Activated naive CD8-positive, alpha-beta T cell treated with anti-CD3 and anti-CD28 coated beads, Interleukin-2, amount 10 ng/mL, durations not matched to agents 7 days and 5 days (primary cell): ENCODE measurements at regions not wholly inside any gene's neighbourhood (a gene's known extent, or its start where the extent isn't known, plus 50 kb on each side); places are given as distances from the start of the nearest gene placed in this dataset.
"Not testable (repeated sequence)": the region's sequence is repeated elsewhere in the genome, so short reads cannot be mapped to it uniquely, and the experiment has no call there.

Experiments
- ATAC-seq: fragments of 150-1000 bp; cut with Tn5 transposase; one replicate; pipeline ENCODE4 v1.10.0; 2021; ENCODE audit warnings: low read depth, moderate library complexity
- POLR2A ChIA-PET: fragments of 350-600 bp; sonication (Branson Sonifier 250); formaldehyde crosslinking; loops from one replicate; lab custom pipeline; 2021; ENCODE audit warnings: antibody characterized with exemption; lab: Charles Lee
- DNase-seq: peaks from one replicate; pipeline ENCODE4 v3.0.0; 2021
- H3K27ac Mint-ChIP-seq: one replicate; pipeline ENCODE4 v1.8.0; 2022; ENCODE audit warnings: mild to moderate bottlenecking, mixed read lengths
- H3K27me3 Mint-ChIP-seq: one replicate; pipeline ENCODE4 v1.8.0; 2022; ENCODE audit warnings: mild to moderate bottlenecking, moderate library complexity, mixed read lengths
- H3K36me3 Mint-ChIP-seq: one replicate; pipeline ENCODE4 v1.8.0; 2021; ENCODE audit warnings: mild to moderate bottlenecking, mixed read lengths
- H3K4me1 Mint-ChIP-seq: one replicate; pipeline ENCODE4 v1.8.0; 2021; ENCODE audit warnings: mixed read lengths
- H3K4me3 Mint-ChIP-seq: one replicate; pipeline ENCODE4 v1.8.0; 2022; ENCODE audit warnings: mild to moderate bottlenecking, moderate library complexity, mixed read lengths
- H3K9me3 Mint-ChIP-seq: one replicate; pipeline ENCODE4 v1.8.0; 2021; ENCODE audit warnings: mixed read lengths

DNA sequence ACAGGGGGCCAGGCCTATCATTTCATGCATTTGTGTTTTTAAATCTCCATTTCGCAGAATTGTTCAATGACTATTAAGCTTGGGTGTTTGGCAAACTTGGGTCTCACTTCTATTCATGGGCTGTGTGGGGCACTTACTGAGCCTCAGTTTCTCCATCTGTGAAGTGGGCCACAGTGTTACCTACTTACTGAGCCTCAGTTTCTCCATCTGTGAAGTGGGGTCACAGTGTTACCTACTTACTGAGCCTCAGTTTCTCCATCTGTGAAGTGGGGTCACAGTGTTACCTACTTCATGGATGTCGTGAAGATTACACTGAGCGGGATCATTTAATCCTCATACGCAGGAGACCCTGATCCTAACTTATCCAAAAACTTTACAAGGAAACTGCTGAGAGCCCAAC, 115.1 kb upstream of the STX18 start:
- DNase-seq (no peak), ATAC-seq (no peak)
- no peaks in the 10 kb centered on the region for H3K36me3 Mint-ChIP-seq
- no peak overlapping the region for H3K4me3 Mint-ChIP-seq
- no peaks in the 10 kb centered on the region for H3K9me3 Mint-ChIP-seq
- no peaks in the 10 kb centered on the region for H3K27me3 Mint-ChIP-seq
- no peaks in the 10 kb centered on the region for H3K4me1 Mint-ChIP-seq
- POLR2A ChIA-PET, result no interaction called here
- H3K27ac Mint-ChIP-seq, result no peak overlapping the region

DNA sequence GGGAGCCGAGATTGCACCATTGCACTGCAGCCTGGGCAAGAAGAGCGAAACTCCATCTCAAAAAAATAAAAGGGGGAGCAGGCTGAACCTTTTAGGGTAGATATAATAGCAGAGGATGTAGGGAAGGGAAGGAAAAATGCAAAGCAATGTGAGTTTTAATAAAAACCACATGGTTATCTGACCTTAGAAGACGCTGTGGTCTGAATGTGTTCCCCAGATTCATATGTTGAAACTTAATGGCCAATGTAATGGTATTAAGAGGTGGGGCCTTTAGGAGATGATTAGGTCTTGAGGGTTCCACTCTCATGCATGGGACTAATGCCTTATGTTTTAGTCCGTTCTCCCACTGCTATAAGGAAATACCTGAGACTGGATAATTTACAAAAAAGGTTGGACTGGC, 114.1 kb upstream of the STX18 start:
- DNase-seq (no peak), ATAC-seq (no peak)
- Mint-ChIP-seq H3K27me3 (no peaks in the 10 kb centered on the region), H3K9me3 (no peaks in the 10 kb centered on the region), H3K4me1 (no peaks in the 10 kb centered on the region), H3K36me3 (no peaks in the 10 kb centered on the region), H3K27ac (no peak overlapping the region), H3K4me3 (no peak overlapping the region)
- POLR2A ChIA-PET, result no interaction called here

DNA sequence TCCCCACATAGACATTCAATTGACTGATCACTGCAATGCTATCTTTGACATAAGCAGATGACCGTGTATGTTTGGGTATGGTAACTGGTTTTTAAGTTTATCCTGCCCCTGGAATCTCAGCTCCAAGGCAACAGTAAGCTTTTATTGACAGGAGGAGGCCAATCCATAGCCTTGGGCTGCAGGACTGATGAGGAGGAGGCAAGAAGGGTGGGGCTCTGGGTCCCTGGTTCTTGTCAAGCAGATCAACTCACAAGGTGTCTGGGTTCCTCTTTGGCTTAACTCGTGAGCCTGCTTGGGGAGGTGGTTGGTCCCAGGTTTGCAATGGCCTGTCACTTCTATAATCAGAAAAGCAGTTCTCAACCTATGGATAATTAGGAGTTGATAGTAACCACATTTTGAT, 113.2 kb upstream of the STX18 start:
- ATAC-seq, result no peak
- POLR2A ChIA-PET, result no interaction called here

DNA sequence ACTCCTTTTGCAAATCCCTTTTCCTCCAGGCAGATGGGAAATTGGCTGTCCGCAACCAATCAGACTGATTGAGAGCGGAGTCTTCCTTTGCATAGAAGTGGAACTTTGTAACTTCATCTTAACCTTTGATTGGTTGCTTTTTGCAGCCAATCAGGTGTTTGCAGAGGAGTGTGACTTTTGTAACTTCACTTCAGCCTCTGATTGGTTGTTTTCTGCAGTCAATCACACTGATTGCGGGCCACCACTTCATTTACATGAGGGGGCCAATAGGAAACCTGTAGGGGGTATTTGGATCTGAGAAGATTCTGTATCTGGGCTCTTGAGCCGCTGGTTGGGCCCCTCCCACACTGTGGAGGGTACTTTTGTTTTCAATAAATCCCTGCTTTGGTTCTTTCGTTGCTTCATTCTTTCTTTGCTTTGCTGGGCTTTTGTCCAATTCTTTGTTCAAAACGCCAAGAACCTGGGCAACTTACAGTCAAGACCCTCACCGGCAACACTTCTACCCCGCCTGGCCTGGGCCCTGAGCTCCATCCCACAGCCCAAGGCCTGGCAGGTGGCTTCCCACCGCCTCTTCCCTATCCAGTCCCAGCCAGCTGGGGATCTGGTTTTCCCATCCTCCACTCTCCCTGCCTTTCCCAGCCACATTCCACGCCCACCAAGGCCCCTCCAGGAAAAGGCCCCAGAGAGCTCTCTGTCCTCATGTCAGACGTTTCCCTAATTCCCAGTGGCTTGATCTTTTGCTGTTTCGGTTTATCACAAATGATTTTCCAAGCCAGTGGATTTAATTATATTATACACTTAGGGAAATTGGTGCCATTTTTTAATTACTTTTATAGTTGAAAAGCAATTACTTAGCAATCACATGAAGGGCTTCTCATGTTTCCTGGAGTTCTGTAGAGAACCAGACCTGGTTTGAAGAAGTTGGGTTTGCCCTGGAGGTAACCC, 110.2 kb upstream of the STX18 start:
- DNase-seq, result no peak
- no peaks in the 10 kb centered on the region for H3K4me1 Mint-ChIP-seq
- no peaks in the 10 kb centered on the region for H3K36me3 Mint-ChIP-seq
- no peak overlapping the region for H3K27ac Mint-ChIP-seq
- no peaks in the 10 kb centered on the region for H3K9me3 Mint-ChIP-seq
- H3K27me3 Mint-ChIP-seq, result no peaks in the 10 kb centered on the region
- no peak for ATAC-seq
- no peak overlapping the region for H3K4me3 Mint-ChIP-seq
- POLR2A ChIA-PET, result no interaction called here

More for the DNA sequence above, 113.2 kb upstream of the STX18 start:
- Mint-ChIP-seq H3K4me1 (no peaks in the 10 kb centered on the region), H3K9me3 (no peaks in the 10 kb centered on the region), H3K36me3 (no peaks in the 10 kb centered on the region), H3K4me3 (no peak overlapping the region), H3K27me3 (no peaks in the 10 kb centered on the region), H3K27ac (no peak overlapping the region)
- no peak for DNase-seq

DNA sequence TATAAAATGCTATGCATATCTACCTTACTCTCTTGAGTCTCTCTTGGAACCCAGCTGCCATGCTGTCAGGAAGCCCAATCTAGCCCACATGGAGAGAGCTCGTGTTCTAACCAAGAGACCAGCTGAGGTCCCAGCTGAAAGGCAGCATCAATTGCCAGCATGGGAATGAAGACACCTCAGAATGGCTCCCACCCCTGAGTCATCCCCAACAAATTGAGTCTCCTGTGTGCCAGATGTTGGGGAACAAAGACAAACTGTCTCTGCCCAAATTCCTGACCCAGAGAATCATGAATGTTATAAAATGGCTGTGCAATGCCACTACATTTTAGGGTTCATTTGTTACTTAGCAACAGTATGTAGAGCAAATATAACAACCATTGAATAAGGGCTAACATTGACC, 105.2 kb upstream of the STX18 start:
- no peaks in the 10 kb centered on the region for H3K36me3 Mint-ChIP-seq
- H3K27me3 Mint-ChIP-seq, result no peaks in the 10 kb centered on the region
- no peaks in the 10 kb centered on the region for H3K9me3 Mint-ChIP-seq
- no peak overlapping the region for H3K27ac Mint-ChIP-seq
- ATAC-seq, result no peak
- no peaks in the 10 kb centered on the region for H3K4me1 Mint-ChIP-seq
- no peak for DNase-seq
- H3K4me3 Mint-ChIP-seq, result no peak overlapping the region
- POLR2A ChIA-PET, result no interaction called here

GRCh38 chr4:4645743-4646142, 103.9 kb upstream of the STX18 start:
- DNase-seq, result no peak
- Mint-ChIP-seq H3K4me3 (no peak overlapping the region), H3K27me3 (no peaks in the 10 kb centered on the region), H3K4me1 (no peaks in the 10 kb centered on the region), H3K27ac (no peak overlapping the region), H3K9me3 (no peaks in the 10 kb centered on the region), H3K36me3 (no peaks in the 10 kb centered on the region)
- no peak for ATAC-seq
- POLR2A ChIA-PET, result interaction anchor here (0.6 kb wide), 1 partner anchor 78 kb away, joined by 3 read pairs; no protein-coding TSS in a partner anchor

- H3K9me3 Mint-ChIP-seq, H3K4me1 Mint-ChIP-seq, H3K27ac Mint-ChIP-seq, ATAC-seq, H3K36me3 Mint-ChIP-seq, DNase-seq, POLR2A ChIA-PET, H3K27me3 Mint-ChIP-seq, H3K4me3 Mint-ChIP-seq: not testable (repeated sequence)
Measured at GRCh38 chr4:4644277-4644676, 102.4 kb upstream of the STX18 start.

DNA sequence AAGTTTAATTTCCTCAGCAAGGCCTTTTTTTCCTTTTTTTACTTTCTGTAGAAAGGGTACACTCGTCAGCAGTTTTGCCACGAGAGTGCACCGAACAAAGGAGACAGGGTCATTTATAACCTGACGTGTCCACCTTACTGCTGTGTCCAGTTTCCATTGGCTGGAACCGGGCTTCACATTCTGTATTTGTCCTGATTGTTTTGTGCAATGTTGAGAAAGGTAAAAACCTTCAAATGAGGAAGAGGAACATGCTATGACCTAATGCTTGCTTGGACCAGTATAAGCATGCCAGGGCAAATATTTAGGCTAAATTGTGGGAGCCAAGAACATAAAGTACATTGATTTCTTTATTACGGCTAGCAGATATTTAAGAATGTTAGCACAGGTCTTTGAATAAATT, 101.9 kb upstream of the STX18 start:
- POLR2A ChIA-PET, DNase-seq, H3K4me1 Mint-ChIP-seq, H3K36me3 Mint-ChIP-seq, H3K27me3 Mint-ChIP-seq, ATAC-seq, H3K9me3 Mint-ChIP-seq, H3K4me3 Mint-ChIP-seq, H3K27ac Mint-ChIP-seq: not testable (repeated sequence)

- POLR2A ChIA-PET, result no interaction called here
- Mint-ChIP-seq H3K4me3 (no peak overlapping the region), H3K27ac (no peak overlapping the region), H3K27me3 (no peaks in the 10 kb centered on the region), H3K36me3 (peaks cover 5% of the 10 kb centered on the region), H3K9me3 (no peaks in the 10 kb centered on the region), H3K4me1 (no peaks in the 10 kb centered on the region)
- no peak for DNase-seq
- ATAC-seq, result no peak
Measured at GRCh38 chr4:4643306-4643705, 101.5 kb upstream of the STX18 start.

GRCh38 chr4:4642496-4643000, 100.7 kb upstream of the STX18 start:
- POLR2A ChIA-PET, result no interaction called here
- no peak overlapping the region for H3K27ac Mint-ChIP-seq

GRCh38 chr4:4641661-4642495, 100.0 kb upstream of the STX18 start:
- no peaks in the 10 kb centered on the region for H3K4me1 Mint-ChIP-seq
- DNase-seq, result no peak
- ATAC-seq, result no peak
- no peaks in the 10 kb centered on the region for H3K27me3 Mint-ChIP-seq
- H3K9me3 Mint-ChIP-seq, result no peaks in the 10 kb centered on the region
- H3K27ac Mint-ChIP-seq, result no peak overlapping the region
- POLR2A ChIA-PET, result no interaction called here
- no peak overlapping the region for H3K4me3 Mint-ChIP-seq
- peaks cover 5% of the 10 kb centered on the region for H3K36me3 Mint-ChIP-seq

More at GRCh38 chr4:4642496-4643000, 100.7 kb upstream of the STX18 start:
- H3K4me1 Mint-ChIP-seq, result no peaks in the 10 kb centered on the region
- DNase-seq, result no peak
- H3K27me3 Mint-ChIP-seq, result no peaks in the 10 kb centered on the region
- H3K36me3 Mint-ChIP-seq, result peaks cover 5% of the 10 kb centered on the region
- H3K4me3 Mint-ChIP-seq, result no peak overlapping the region
- H3K9me3 Mint-ChIP-seq, result no peaks in the 10 kb centered on the region
- no peak for ATAC-seq

GRCh38 chr4:4641254-4641653, 99.4 kb upstream of the STX18 start:
- Mint-ChIP-seq H3K36me3 (peaks cover 5% of the 10 kb centered on the region), H3K27ac (no peak overlapping the region), H3K9me3 (no peaks in the 10 kb centered on the region), H3K4me1 (no peaks in the 10 kb centered on the region), H3K4me3 (no peak overlapping the region), H3K27me3 (no peaks in the 10 kb centered on the region)
- DNase-seq, result no peak
- POLR2A ChIA-PET, result no interaction called here
- no peak for ATAC-seq

- DNase-seq, result no peak
- Mint-ChIP-seq H3K27ac (no peak overlapping the region), H3K4me1 (no peaks in the 10 kb centered on the region), H3K9me3 (no peaks in the 10 kb centered on the region), H3K27me3 (no peaks in the 10 kb centered on the region), H3K4me3 (no peak overlapping the region), H3K36me3 (peaks cover 5% of the 10 kb centered on the region)
- no peak for ATAC-seq
- POLR2A ChIA-PET, result no interaction called here
Measured at GRCh38 chr4:4640692-4641091, 98.8 kb upstream of the STX18 start.
